AG04450 (cell line): ENCODE measurements at regions not wholly inside any gene's neighbourhood (a gene's known extent, or its start where the extent isn't known, plus 50 kb on each side); places are given as distances from the start of the nearest gene placed in this dataset.

Source experiments
- CTCF ChIA-PET: fragments of 300-600, 350-600 bp; formaldehyde crosslinking; extraction: SDS; loops from one replicate; lab custom pipeline; 2022; ENCODE audit warnings: antibody characterized with exemption, inconsistent platforms; lab: Charles Lee
- POLR2A ChIA-PET: fragments of 350-600 bp; formaldehyde crosslinking; extraction: SDS; loops from one replicate; lab custom pipeline; 2021; ENCODE audit warnings: antibody characterized with exemption, inconsistent platforms; lab: Yijun Ruan, JAX
- DNase-seq: peaks from one replicate; pipeline ENCODE4 v3.0.0-alpha.2; 2011; ENCODE audit warnings: low read depth, low spot score
- H3K27ac ChIP-seq: one replicate; pipeline ENCODE4 v1.5.1; 2012; ENCODE audit warnings: low read depth, low read length, control low read depth
- H3K27me3 ChIP-seq: one replicate; pipeline ENCODE4 v1.6.0; 2012; ENCODE audit warnings: low read length; ENCODE audit not compliant: control insufficient read depth, insufficient read depth
- H3K4me3 ChIP-seq: 2 replicates; pipeline ENCODE4 v1.5.1; 2011; ENCODE audit warnings: mild to moderate bottlenecking, low read depth, low read length, control low read depth
- H3K9me3 ChIP-seq: 2 replicates; pipeline ENCODE4 v1.5.1; 2012; ENCODE audit warnings: low read length; ENCODE audit not compliant: control insufficient read depth, insufficient read depth
- TF ChIP-seq, protein P1 (sequence below): IDR thresholded peaks from 2 replicates; pipeline ENCODE4 v1.5.1; 2011; ENCODE audit warnings: low read depth, low read length, control low read depth, inconsistent platforms

DNA sequence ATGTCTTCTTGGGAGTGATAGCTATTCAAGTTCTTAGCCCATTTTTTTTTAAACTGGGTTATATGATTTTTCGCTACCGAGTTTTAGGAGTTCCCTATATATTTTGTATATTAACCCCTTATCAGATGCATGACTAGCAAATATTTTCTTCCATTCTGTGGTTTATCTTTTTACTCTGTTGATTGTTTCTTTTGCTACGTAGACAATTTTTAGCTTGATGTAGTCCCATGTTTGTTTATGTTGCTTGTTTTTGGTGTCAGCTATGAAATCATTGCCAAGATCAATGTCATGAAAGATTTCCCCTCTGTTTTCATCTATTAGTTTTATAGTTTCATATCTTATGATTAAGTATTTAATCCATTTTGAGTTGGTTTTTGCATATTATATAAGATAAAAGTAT is 480.5 kb downstream of the CDH11 start:
- no peak overlapping the region for H3K4me3 ChIP-seq
- H3K9me3 ChIP-seq: no peaks in the 10 kb centered on the region
- POLR2A ChIA-PET: no interaction called here
- H3K27ac ChIP-seq: no peak overlapping the region
- no peak for DNase-seq
- CTCF ChIA-PET: no interaction called here
- TF ChIP-seq, protein P1, sequence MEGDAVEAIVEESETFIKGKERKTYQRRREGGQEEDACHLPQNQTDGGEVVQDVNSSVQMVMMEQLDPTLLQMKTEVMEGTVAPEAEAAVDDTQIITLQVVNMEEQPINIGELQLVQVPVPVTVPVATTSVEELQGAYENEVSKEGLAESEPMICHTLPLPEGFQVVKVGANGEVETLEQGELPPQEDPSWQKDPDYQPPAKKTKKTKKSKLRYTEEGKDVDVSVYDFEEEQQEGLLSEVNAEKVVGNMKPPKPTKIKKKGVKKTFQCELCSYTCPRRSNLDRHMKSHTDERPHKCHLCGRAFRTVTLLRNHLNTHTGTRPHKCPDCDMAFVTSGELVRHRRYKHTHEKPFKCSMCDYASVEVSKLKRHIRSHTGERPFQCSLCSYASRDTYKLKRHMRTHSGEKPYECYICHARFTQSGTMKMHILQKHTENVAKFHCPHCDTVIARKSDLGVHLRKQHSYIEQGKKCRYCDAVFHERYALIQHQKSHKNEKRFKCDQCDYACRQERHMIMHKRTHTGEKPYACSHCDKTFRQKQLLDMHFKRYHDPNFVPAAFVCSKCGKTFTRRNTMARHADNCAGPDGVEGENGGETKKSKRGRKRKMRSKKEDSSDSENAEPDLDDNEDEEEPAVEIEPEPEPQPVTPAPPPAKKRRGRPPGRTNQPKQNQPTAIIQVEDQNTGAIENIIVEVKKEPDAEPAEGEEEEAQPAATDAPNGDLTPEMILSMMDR: no peak
- H3K27me3 ChIP-seq: no peaks in the 10 kb centered on the region

DNA sequence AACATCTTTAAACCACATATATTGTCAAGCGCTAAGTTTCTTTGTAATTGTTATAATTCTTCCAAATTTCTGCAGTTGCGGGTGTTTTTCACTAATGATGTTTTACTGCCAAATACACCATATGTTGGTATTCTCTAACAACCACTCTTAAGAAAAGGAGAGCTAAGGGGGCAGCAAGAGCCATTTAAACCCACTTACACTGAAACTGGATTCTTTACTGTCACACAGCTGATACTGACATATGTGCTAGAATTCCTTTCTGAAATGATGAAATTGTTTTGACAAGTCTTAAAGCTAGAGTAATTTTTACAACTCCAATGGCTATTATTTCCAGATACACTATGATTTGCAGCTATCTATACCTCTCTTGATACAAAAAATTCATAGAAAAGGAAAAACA is 483.1 kb downstream of the CDH11 start:
- POLR2A ChIA-PET: no interaction called here
- TF ChIP-seq, protein P1: no peak
- Histone ChIP-seq H3K27ac (no peak overlapping the region), H3K27me3 (no peaks in the 10 kb centered on the region), H3K9me3 (no peaks in the 10 kb centered on the region), H3K4me3 (no peak overlapping the region)
- DNase-seq: no peak
- CTCF ChIA-PET: no interaction called here

DNA sequence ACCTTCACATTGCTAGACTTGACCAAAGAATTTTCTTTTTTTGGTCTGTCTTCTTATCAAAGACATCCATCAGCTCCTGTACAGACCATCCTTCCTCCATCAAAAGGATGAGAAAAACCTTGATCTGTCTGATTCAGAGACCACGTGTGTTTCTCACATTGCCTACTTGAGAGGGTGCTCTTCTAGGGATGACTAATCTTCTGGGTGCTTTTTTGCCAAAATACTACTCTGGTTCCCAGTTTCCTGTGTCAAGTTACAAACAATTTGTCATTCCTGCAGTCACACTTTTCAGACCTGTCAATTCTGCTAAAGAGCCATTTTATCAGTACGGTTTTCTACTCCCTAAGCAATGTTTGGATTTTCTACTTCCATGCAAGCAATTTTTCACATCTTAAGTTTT is 492.2 kb downstream of the CDH11 start:
- Histone ChIP-seq H3K27ac (no peak overlapping the region), H3K4me3 (no peak overlapping the region), H3K9me3 (no peaks in the 10 kb centered on the region), H3K27me3 (no peaks in the 10 kb centered on the region)
- DNase-seq: no peak
- TF ChIP-seq, protein P1: no peak
- ChIA-PET CTCF (no interaction called here), POLR2A (no interaction called here)

DNA sequence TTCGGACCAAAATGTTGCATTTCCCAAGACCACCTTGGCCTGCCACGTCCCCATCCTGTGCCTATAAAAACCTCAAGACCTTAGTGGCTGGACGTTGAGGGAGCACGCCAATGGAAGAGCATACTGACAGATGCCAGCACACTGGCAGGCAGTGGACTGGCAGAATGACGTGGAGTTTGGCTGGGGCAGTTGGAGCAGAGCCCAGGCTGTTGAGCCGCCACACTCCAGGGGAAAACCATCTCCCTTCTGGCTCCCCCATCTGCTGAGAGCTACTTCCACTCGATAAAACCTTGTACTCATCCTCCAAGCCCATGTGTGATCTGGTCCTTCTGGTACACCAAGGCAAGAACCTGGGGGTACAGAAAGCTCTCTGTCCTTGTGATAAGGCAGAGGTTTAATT is 494.1 kb downstream of the CDH11 start:
- ChIA-PET POLR2A (no interaction called here), CTCF (no interaction called here)
- DNase-seq: no peak
- no peaks in the 10 kb centered on the region for H3K9me3 ChIP-seq
- no peak overlapping the region for H3K4me3 ChIP-seq
- TF ChIP-seq, protein P1: no peak
- no peaks in the 10 kb centered on the region for H3K27me3 ChIP-seq
- no peak overlapping the region for H3K27ac ChIP-seq

DNA sequence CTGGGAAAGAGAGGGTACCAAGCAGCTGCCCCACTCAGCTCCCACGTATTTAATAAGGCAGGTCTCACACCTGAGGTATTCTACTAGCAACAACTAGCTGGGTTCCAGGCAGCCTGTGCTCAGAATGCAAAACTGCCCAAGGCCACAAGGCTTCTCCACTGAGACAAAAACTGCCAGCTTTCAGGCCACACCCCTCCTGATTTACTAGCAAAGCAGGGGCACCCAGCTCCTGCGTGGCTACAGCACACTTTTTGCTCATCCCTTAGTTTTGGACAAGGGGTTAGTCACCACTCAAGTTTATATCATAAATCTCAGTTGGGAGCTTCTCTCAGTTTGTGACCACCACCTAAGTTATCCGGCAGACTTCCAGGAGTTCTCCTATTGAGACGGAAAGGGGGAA is 494.6 kb downstream of the CDH11 start:
- TF ChIP-seq, protein P1: no peak; the same call in 1 of the 2 replicates
- no peak overlapping the region for H3K4me3 ChIP-seq
- no peak overlapping the region for H3K27ac ChIP-seq
- H3K9me3 ChIP-seq: no peaks in the 10 kb centered on the region
- no peak for DNase-seq
- ChIA-PET CTCF (no interaction called here), POLR2A (no interaction called here)
- H3K27me3 ChIP-seq: no peaks in the 10 kb centered on the region
